WTC11 (cell line): ENCODE measurements at regions not wholly inside any gene's neighbourhood (a gene's known extent, or its start where the extent isn't known, plus 50 kb on each side); places are given as distances from the start of the nearest gene placed in this dataset.

Experiments used
- ATAC-seq: fragments of 200-7000 bp; cut with Tn5 transposase; 2 replicates; pipeline ENCODE4 v1.10.0; 2021; ENCODE audit warnings: mild to moderate bottlenecking, moderate library complexity
- CTCF ChIA-PET: fragments of 300-600 bp; sonication (Branson Sonifier 250); formaldehyde crosslinking; loops from one replicate; lab custom pipeline; 2021; ENCODE audit warnings: antibody characterized with exemption; lab: Charles Lee
- POLR2A ChIA-PET: fragments of 350-600 bp; sonication (Branson Sonifier 250); formaldehyde crosslinking; loops from one replicate; lab custom pipeline; 2021; ENCODE audit warnings: antibody characterized with exemption; lab: Charles Lee
- DNase-seq: peaks from one replicate; pipeline ENCODE4 v3.0.0; 2021; ENCODE audit warnings: low spot score
- H3K27ac Mint-ChIP-seq: 2 replicates; pipeline ENCODE4 v1.8.0; 2021; ENCODE audit warnings: mixed read lengths
- H3K27me3 Mint-ChIP-seq: 2 replicates; pipeline ENCODE4 v1.8.0; 2021; ENCODE audit warnings: low read depth, mild to moderate bottlenecking, moderate library complexity, mixed read lengths
- H3K36me3 Mint-ChIP-seq: 2 replicates; pipeline ENCODE4 v1.8.0; 2021; ENCODE audit warnings: mixed read lengths
- H3K4me1 Mint-ChIP-seq: 2 replicates; pipeline ENCODE4 v1.8.0; 2022; ENCODE audit warnings: mixed read lengths
- H3K4me3 Mint-ChIP-seq: 2 replicates; pipeline ENCODE4 v1.8.0; 2021; ENCODE audit warnings: mild to moderate bottlenecking, moderate library complexity, mixed read lengths
- H3K9me3 Mint-ChIP-seq: 2 replicates; pipeline ENCODE4 v1.8.0; 2021; ENCODE audit warnings: mixed read lengths
- AFF4 ChIP-seq: sonication (generic); formaldehyde crosslinking; IDR thresholded peaks from 2 replicates; pipeline ENCODE4 v1.8.1; 2023; ENCODE audit warnings: mild to moderate bottlenecking, missing genetic modification reagents, borderline replicate concordance
- ARID4B ChIP-seq: sonication (generic); formaldehyde crosslinking; IDR thresholded peaks from 2 replicates; pipeline ENCODE4 v1.8.0; 2023; ENCODE audit warnings: missing genetic modification reagents, mild to moderate bottlenecking, borderline replicate concordance
- ATF1 ChIP-seq: sonication (generic); formaldehyde crosslinking; IDR thresholded peaks from 2 replicates; pipeline ENCODE4 v1.8.1; 2023; ENCODE audit warnings: mild to moderate bottlenecking, moderate library complexity, missing genetic modification reagents
- ATF6 ChIP-seq: sonication (generic); formaldehyde crosslinking; IDR thresholded peaks from 2 replicates; pipeline ENCODE4 v1.8.1; 2023; ENCODE audit warnings: mild to moderate bottlenecking, missing genetic modification reagents
- FOXJ3 ChIP-seq: sonication (generic); formaldehyde crosslinking; IDR thresholded peaks from 2 replicates; pipeline ENCODE4 v1.9.0; 2021; ENCODE audit warnings: missing genetic modification reagents, mild to moderate bottlenecking, borderline replicate concordance
- FOXP4 ChIP-seq: sonication (generic); formaldehyde crosslinking; IDR thresholded peaks from 2 replicates; pipeline ENCODE4 v1.8.0; 2022; ENCODE audit warnings: mild to moderate bottlenecking, missing genetic modification reagents
- GRHL2 ChIP-seq: fragments of 250-450 bp; sonication (Bioruptor Pico); IDR thresholded peaks from 2 replicates; pipeline ENCODE4 v1.8.0; 2022; ENCODE audit warnings: mild to moderate bottlenecking, moderate library complexity; ENCODE audit not compliant: insufficient replicate concordance, severe bottlenecking
- IRF1 ChIP-seq: sonication (generic); formaldehyde crosslinking; IDR thresholded peaks from 2 replicates; pipeline ENCODE4 v1.8.0; 2023; ENCODE audit warnings: missing genetic modification reagents
- JUN ChIP-seq: sonication (generic); formaldehyde crosslinking; IDR thresholded peaks from 2 replicates; pipeline ENCODE4 v1.8.0; 2023; ENCODE audit warnings: mild to moderate bottlenecking, missing genetic modification reagents
- KAT7 ChIP-seq: sonication (generic); formaldehyde crosslinking; IDR thresholded peaks from 2 replicates; pipeline ENCODE4 v1.8.1; 2023; ENCODE audit warnings: missing genetic modification reagents, mild to moderate bottlenecking, borderline replicate concordance
- MLX ChIP-seq: sonication (generic); formaldehyde crosslinking; IDR thresholded peaks from 2 replicates; pipeline ENCODE4 v1.8.1; 2023; ENCODE audit warnings: mild to moderate bottlenecking, missing genetic modification reagents, moderate library complexity
- MYBL2 ChIP-seq: sonication (generic); formaldehyde crosslinking; IDR thresholded peaks from 2 replicates; pipeline ENCODE4 v1.8.1; 2023; ENCODE audit warnings: mild to moderate bottlenecking, moderate library complexity, missing genetic modification reagents
- RORB ChIP-seq: fragments of 250-450 bp; sonication (Bioruptor Pico); IDR thresholded peaks from 2 replicates; pipeline ENCODE4 v1.9.0; 2021; ENCODE audit warnings: mild to moderate bottlenecking
- SMAD4 ChIP-seq: sonication (generic); formaldehyde crosslinking; IDR thresholded peaks from 2 replicates; pipeline ENCODE4 v1.8.0; 2022; ENCODE audit warnings: mild to moderate bottlenecking, missing genetic modification reagents
- SOX15 ChIP-seq: fragments of 250-450 bp; sonication (Bioruptor Pico); IDR thresholded peaks from 2 replicates; pipeline ENCODE4 v1.9.0; 2021; ENCODE audit warnings: mild to moderate bottlenecking
- TP53 ChIP-seq: sonication (generic); formaldehyde crosslinking; IDR thresholded peaks from 2 replicates; pipeline ENCODE4 v1.8.1; 2023; ENCODE audit warnings: mild to moderate bottlenecking, missing genetic modification reagents
- ZBTB21 ChIP-seq: sonication (generic); formaldehyde crosslinking; IDR thresholded peaks from 2 replicates; pipeline ENCODE4 v1.8.1; 2023; ENCODE audit warnings: mild to moderate bottlenecking, missing genetic modification reagents, borderline replicate concordance
- ZNF219 ChIP-seq: sonication (generic); formaldehyde crosslinking; IDR thresholded peaks from 2 replicates; pipeline ENCODE4 v1.8.0; 2023; ENCODE audit warnings: missing genetic modification reagents, mild to moderate bottlenecking, borderline replicate concordance
- ZNF423 ChIP-seq: fragments of 250-450 bp; sonication (Bioruptor Pico); IDR thresholded peaks from 2 replicates; pipeline ENCODE4 v2.1.2; 2022; ENCODE audit warnings: mild to moderate bottlenecking, moderate library complexity

GRCh38 chr6:156029286-156029985 is 573.8 kb upstream of the NOX3 start (continued):
- no peak for TF ChIP-seq IRF1 (CRISPR knock-in tag)
- no peak for TF ChIP-seq MYBL2 (CRISPR knock-in tag)
- TF ChIP-seq ATF6: no peak
- TF ChIP-seq GRHL2 (CRISPR knock-in tag): no peak
- no peak for TF ChIP-seq MLX (CRISPR knock-in tag)
- TF ChIP-seq ZNF423 (CRISPR knock-in tag): no peak
- TF ChIP-seq RORB (CRISPR knock-in tag): no peak
- no peak for TF ChIP-seq ZBTB21 (CRISPR knock-in tag)
- TF ChIP-seq JUN (CRISPR knock-in tag): no peak
- TF ChIP-seq ATF1 (CRISPR knock-in tag): no peak

- Mint-ChIP-seq H3K36me3 (peaks cover 33% of the 10 kb centered on the region), H3K4me1 (no peaks in the 10 kb centered on the region), H3K27me3 (no peaks in the 10 kb centered on the region), H3K9me3 (peaks cover 52% of the 10 kb centered on the region), H3K4me3 (no peak overlapping the region), H3K27ac (no peak overlapping the region)
- DNase-seq (no peak), ATAC-seq (no peak)
- ChIA-PET CTCF (no interaction called here), POLR2A (no interaction called here)
- TF ChIP-seq FOXJ3 (CRISPR knock-in tag) (no peak), SOX15 (CRISPR knock-in tag) (no peak), FOXP4 (CRISPR knock-in tag) (no peak), TP53 (CRISPR knock-in tag) (no peak), KAT7 (CRISPR knock-in tag) (no peak), SMAD4 (CRISPR knock-in tag) (no peak), AFF4 (CRISPR knock-in tag) (no peak), ARID4B (no peak), ZNF219 (no peak)
These were observed 572.9 kb upstream of the NOX3 start for GRCh38 chr6:156028335-156029131.
